B cell (primary cell): ENCODE measurements at regions not wholly inside any gene's neighbourhood (a gene's known extent, or its start where the extent isn't known, plus 50 kb on each side); places are given as distances from the start of the nearest gene placed in this dataset.
A peak's percentile ranks its signal among the peaks of the same experiment; 100 is the strongest.

Experiments used
- ATAC-seq: fragments of 200-7000 bp; cut with Tn5 transposase; one replicate; pipeline ENCODE4 v1.10.0; 2021; ENCODE audit warnings: low read depth, mild to moderate bottlenecking, moderate number of reproducible peaks, moderate library complexity
- CTCF ChIA-PET: fragments of 350-600 bp; sonication (Branson Sonifier 250); formaldehyde crosslinking; loops from one replicate; lab custom pipeline; 2021; ENCODE audit warnings: antibody characterized with exemption, inconsistent platforms; lab: Charles Lee
- POLR2A ChIA-PET: fragments of 350-600 bp; sonication (Branson Sonifier 250); formaldehyde crosslinking; loops from one replicate; lab custom pipeline; 2021; ENCODE audit warnings: antibody characterized with exemption; lab: Charles Lee
- DNase-seq: peaks from one replicate; pipeline ENCODE4 v3.0.0; 2013
- H2AFZ ChIP-seq: 2 replicates; pipeline ENCODE4 v1.6.1; 2012; ENCODE audit warnings: mild to moderate bottlenecking, low read depth, low read length; ENCODE audit not compliant: insufficient read depth, poor library complexity, severe bottlenecking
- H3K27ac ChIP-seq, 2 donors: 1 replicate in 1 of 2; 2 replicates in 1 of 2; pipeline ENCODE4 v1.5.1; 2012 to 2013; ENCODE audit warnings: low read length in 2 of 2, mild to moderate bottlenecking in 2 of 2, moderate library complexity in 1 of 2
- H3K27me3 ChIP-seq, 4 experiments: fragments of 200-600 bp in 1 of 4; sonication (generic) in 1 of 4; replicated peaks in 1 of 4; 1 replicate in 2 of 4; 2 replicates in 2 of 4; pipeline versions ENCODE4 v1.6.1 to v1.7.0; 2013 to 2016; ENCODE audit warnings: low read length in 3 of 4, mild to moderate bottlenecking in 2 of 4, mixed read lengths in 1 of 4, moderate library complexity in 1 of 4; ENCODE audit not compliant: insufficient read depth in 4 of 4, control insufficient read depth in 3 of 4; ENCODE audit errors: control extremely low read depth in 1 of 4
- H3K36me3 ChIP-seq, 2 experiments: replicated peaks in 1 of 2; 1 replicate in 1 of 2; 2 replicates in 1 of 2; pipeline versions ENCODE4 v1.6.1 to v1.7.1; 2013; ENCODE audit warnings: low read length in 1 of 2; ENCODE audit not compliant: insufficient read depth in 2 of 2, control insufficient read depth in 1 of 2; ENCODE audit errors: control extremely low read depth in 1 of 2, extremely low read depth in 1 of 2
- H3K4me1 ChIP-seq, 2 donors: fragments of 200-600 bp in 1 of 2; sonication (generic) in 1 of 2; 1 replicate in 1 of 2; 2 replicates in 1 of 2; pipeline versions ENCODE4 v1.5.1 to v1.6.1; 2013 to 2017; ENCODE audit warnings: low read length in 2 of 2; ENCODE audit not compliant: control insufficient read depth in 2 of 2, insufficient read depth in 2 of 2
- H3K4me2 ChIP-seq: replicated peaks from 2 replicates; pipeline ENCODE3; 2012; ENCODE audit warnings: mild to moderate bottlenecking, low read depth, low read length; ENCODE audit not compliant: poor library complexity, severe bottlenecking
- H3K4me3 ChIP-seq, 5 experiments: fragments of 200-600 bp in 1 of 5; sonication (generic) in 1 of 5; 1 replicate in 3 of 5; 2 replicates in 2 of 5; pipeline versions ENCODE4 v1.5.1 to v1.7.0; 2011 to 2016; ENCODE audit warnings: low read length in 4 of 5, mild to moderate bottlenecking in 4 of 5, low read depth in 2 of 5, control low read depth in 1 of 5, moderate library complexity in 1 of 5; ENCODE audit not compliant: insufficient read depth in 1 of 5; ENCODE audit errors: control extremely low read depth in 1 of 5, extremely low read depth in 1 of 5
- H3K79me2 ChIP-seq: fragments of 200-600 bp; sonication (generic); one replicate; pipeline ENCODE4 v1.6.0; 2016; ENCODE audit warnings: low read length; ENCODE audit not compliant: control insufficient read depth, insufficient read depth
- H3K9ac ChIP-seq: fragments of 200-600 bp; sonication (generic); 2 replicates; pipeline ENCODE4 v1.6.1; 2017; ENCODE audit warnings: mild to moderate bottlenecking, low read length, moderate library complexity
- H3K9me3 ChIP-seq, 3 donors: one replicate each; pipeline versions ENCODE4 v1.6.1 to v1.7.1; 2013; ENCODE audit warnings: low read length in 2 of 3; ENCODE audit not compliant: control insufficient read depth in 2 of 3, insufficient read depth in 1 of 3; ENCODE audit errors: control extremely low read depth in 1 of 3
- H4K20me1 ChIP-seq: 2 replicates; pipeline ENCODE4 v1.6.0; 2012; ENCODE audit warnings: mild to moderate bottlenecking, low read length; ENCODE audit not compliant: insufficient read depth, control insufficient read depth, poor library complexity, severe bottlenecking
- H3K27ac Mint-ChIP-seq: one replicate; pipeline ENCODE4 v1.8.0; 2021; ENCODE audit warnings: mixed read lengths
- H3K27me3 Mint-ChIP-seq: one replicate; pipeline ENCODE4 v1.8.0; 2021; ENCODE audit warnings: mixed read lengths
- H3K4me1 Mint-ChIP-seq: one replicate; pipeline ENCODE4 v1.8.0; 2021; ENCODE audit warnings: mixed read lengths
- H3K4me3 Mint-ChIP-seq: one replicate; pipeline ENCODE4 v1.8.0; 2021; ENCODE audit warnings: mixed read lengths
- H3K9me3 Mint-ChIP-seq: one replicate; pipeline ENCODE4 v1.8.0; 2022; ENCODE audit warnings: mixed read lengths; ENCODE audit not compliant: insufficient read depth
- CTCF ChIP-seq: fragments of 200-600 bp; IDR thresholded peaks from one replicate; pipeline ENCODE4 v1.8.0; 2022; ENCODE audit warnings: antibody characterized with exemption, mild to moderate bottlenecking
- EZH2 ChIP-seq: IDR thresholded peaks from 2 replicates; pipeline ENCODE4 v1.6.1; 2012; ENCODE audit warnings: borderline replicate concordance, low read depth, mild to moderate bottlenecking, moderate library complexity, low read length; ENCODE audit not compliant: insufficient read depth, poor library complexity, severe bottlenecking
- WGBS: methylation state at CpG from one replicate; pipeline ENCODE4 v1.1.5; 2013; ENCODE audit warnings: missing lambda C conversion rate; ENCODE audit not compliant: insufficient coverage; 5-methylcytosine and 5-hydroxymethylcytosine counted together
- intact Hi-C: fragments of 100-400 bp; cut with micrococcal nuclease; formaldehyde crosslinking; loops from one replicate; pipeline ENCODE4 v1.10.0; 2022

- H3K9me3 Mint-ChIP-seq, result no peaks in the 10 kb centered on the region
- no peaks in the 10 kb centered on the region for H3K27me3 Mint-ChIP-seq
- Histone ChIP-seq H2AFZ (no peak overlapping the region), H3K9me3 (no peaks in the 10 kb centered on the region), H3K79me2 (no peaks in the 10 kb centered on the region), H3K9ac (no peak overlapping the region), H3K4me3 (no peak overlapping the region), H3K36me3 (no peaks in the 10 kb centered on the region), H4K20me1 (no peaks in the 10 kb centered on the region), H3K27ac (no peak overlapping the region), H3K4me2 (no peak overlapping the region), H3K4me1 (no peaks in the 10 kb centered on the region), H3K27me3 (no peaks in the 10 kb centered on the region)
- H3K4me3 Mint-ChIP-seq, result no peak overlapping the region
- TF ChIP-seq EZH2, result no peak
- no peak for TF ChIP-seq CTCF
- ChIA-PET CTCF (no interaction called here), POLR2A (no interaction called here)
- H3K4me1 Mint-ChIP-seq, result no peaks in the 10 kb centered on the region
- ATAC-seq (no peak), DNase-seq (no peak)
- WGBS, result 100% methylated on average over 1 of the region's 3 CpGs
- H3K27ac Mint-ChIP-seq, result no peak overlapping the region
- intact Hi-C loops, result loop anchor here (5.0 kb wide), 1 partner anchor 973 kb away; no protein-coding TSS in a partner anchor
These were observed 247.8 kb downstream of the TXNL1 start for GRCh38 chr18:56390626-56391025.

- CTCF ChIA-PET, result interaction anchor here (1.3 kb wide), 1 partner anchor 973 kb away, joined by 4 read pairs; no protein-coding TSS in a partner anchor
- no peak overlapping the region for H3K27ac Mint-ChIP-seq
These were observed 249.2 kb downstream of the TXNL1 start for GRCh38 chr18:56389190-56389589.

More at GRCh38 chr18:56389190-56389589, 249.2 kb downstream of the TXNL1 start:
- H3K4me1 Mint-ChIP-seq, result no peaks in the 10 kb centered on the region
- POLR2A ChIA-PET, result no interaction called here
- Histone ChIP-seq H2AFZ (no peak overlapping the region), H3K4me2 (no peak overlapping the region), H3K9me3 (no peaks in the 10 kb centered on the region), H3K79me2 (no peaks in the 10 kb centered on the region), H3K4me1 (no peaks in the 10 kb centered on the region), H3K27me3 (no peaks in the 10 kb centered on the region), H3K4me3 (no peak overlapping the region), H3K9ac (no peak overlapping the region), H3K27ac (no peak overlapping the region), H4K20me1 (no peaks in the 10 kb centered on the region), H3K36me3 (no peaks in the 10 kb centered on the region)
- 71% methylated on average over 6 of the region's 8 CpGs for WGBS
- no peaks in the 10 kb centered on the region for H3K27me3 Mint-ChIP-seq
- ATAC-seq, result no peak
- TF ChIP-seq EZH2 (no peak), CTCF (no peak)
- H3K9me3 Mint-ChIP-seq, result no peaks in the 10 kb centered on the region
- intact Hi-C loops, result no loop called here
- DNase-seq, result peak; percentile 13
- H3K4me3 Mint-ChIP-seq, result no peak overlapping the region
